IPS-18a (cell line): ENCODE measurements at regions not wholly inside any gene's neighbourhood (a gene's known extent, or its start where the extent isn't known, plus 50 kb on each side); places are given as distances from the start of the nearest gene placed in this dataset.
A peak's percentile ranks its signal among the peaks of the same experiment; 100 is the strongest.

Experiments
- H3K27ac ChIP-seq: one replicate; pipeline ENCODE4 v1.5.1; 2013; ENCODE audit warnings: low read length
- H3K27me3 ChIP-seq: one replicate; pipeline ENCODE4 v1.6.1; 2013; ENCODE audit warnings: mild to moderate bottlenecking, low read length; ENCODE audit not compliant: control insufficient read depth, insufficient read depth
- H3K36me3 ChIP-seq: one replicate; pipeline ENCODE4 v1.6.1; 2013; ENCODE audit warnings: low read depth, low read length; ENCODE audit not compliant: control insufficient read depth
- H3K4me1 ChIP-seq: one replicate; pipeline ENCODE4 v1.6.1; 2013; ENCODE audit warnings: low read depth, low read length; ENCODE audit not compliant: control insufficient read depth
- H3K4me3 ChIP-seq: one replicate; pipeline ENCODE4 v1.5.1; 2013; ENCODE audit warnings: low read length
- H3K9ac ChIP-seq: one replicate; pipeline ENCODE4 v1.6.1; 2013; ENCODE audit warnings: mild to moderate bottlenecking, low read length, moderate library complexity
- H3K9me3 ChIP-seq: one replicate; pipeline ENCODE4 v1.6.1; 2013; ENCODE audit warnings: low read depth, low read length; ENCODE audit not compliant: control insufficient read depth

- H3K27ac ChIP-seq, result no peak overlapping the region
- H3K4me3 ChIP-seq, result no peak overlapping the region
- H3K27me3 ChIP-seq, result no peaks in the 10 kb centered on the region
- no peaks in the 10 kb centered on the region for H3K36me3 ChIP-seq
- no peaks in the 10 kb centered on the region for H3K9me3 ChIP-seq
- no peak overlapping the region for H3K9ac ChIP-seq
- H3K4me1 ChIP-seq, result peaks cover 23% of the 10 kb centered on the region
Measured at GRCh38 chr14:71582705-71583104, 349.5 kb upstream of the RGS6 start.

DNA sequence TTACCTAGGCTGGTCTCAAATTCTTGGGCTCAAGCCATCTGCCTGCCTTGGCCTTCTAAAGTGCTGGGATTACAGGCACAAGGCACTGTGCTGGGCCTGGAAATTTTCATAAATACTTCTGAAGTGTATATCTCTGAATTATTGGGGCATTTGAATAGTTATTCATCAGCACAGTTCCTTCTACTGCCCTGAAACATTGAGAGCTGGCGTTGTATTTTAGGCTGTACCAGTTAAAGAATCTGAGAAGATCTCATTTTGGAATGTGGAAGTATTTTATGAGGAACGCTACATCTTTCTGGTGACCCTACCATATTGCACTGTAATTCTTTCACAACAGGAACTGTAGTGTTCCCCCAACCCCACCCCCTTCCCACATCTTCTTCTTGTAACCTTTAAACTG is 349.0 kb upstream of the RGS6 start:
- no peak overlapping the region for H3K4me3 ChIP-seq
- H3K27ac ChIP-seq, result no peak overlapping the region
- peaks cover 23% of the 10 kb centered on the region for H3K4me1 ChIP-seq
- H3K27me3 ChIP-seq, result no peaks in the 10 kb centered on the region
- no peaks in the 10 kb centered on the region for H3K9me3 ChIP-seq
- no peak overlapping the region for H3K9ac ChIP-seq
- H3K36me3 ChIP-seq, result no peaks in the 10 kb centered on the region

DNA sequence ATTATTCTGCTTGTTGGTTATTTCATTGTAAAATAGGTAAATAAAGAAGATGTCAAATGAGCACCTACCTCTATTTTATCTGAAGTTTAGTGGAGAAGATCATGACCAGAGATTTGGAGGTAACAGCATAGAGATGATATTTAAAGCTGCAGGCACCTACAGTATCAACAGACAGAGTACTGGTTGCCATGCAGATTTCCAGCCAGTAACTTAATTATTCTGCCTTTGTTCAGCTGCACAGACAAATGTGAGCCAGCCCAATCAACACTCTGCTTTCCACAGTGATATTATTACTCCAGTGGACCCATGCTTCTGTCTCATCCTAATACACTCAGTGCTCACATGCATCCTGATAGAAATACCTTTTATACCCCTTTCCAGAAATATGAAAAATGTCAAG is 348.5 kb upstream of the RGS6 start:
- peaks cover 23% of the 10 kb centered on the region for H3K4me1 ChIP-seq
- H3K27ac ChIP-seq, result no peak overlapping the region
- no peaks in the 10 kb centered on the region for H3K27me3 ChIP-seq
- H3K9ac ChIP-seq, result no peak overlapping the region
- H3K9me3 ChIP-seq, result no peaks in the 10 kb centered on the region
- H3K4me3 ChIP-seq, result no peak overlapping the region
- H3K36me3 ChIP-seq, result no peaks in the 10 kb centered on the region

DNA sequence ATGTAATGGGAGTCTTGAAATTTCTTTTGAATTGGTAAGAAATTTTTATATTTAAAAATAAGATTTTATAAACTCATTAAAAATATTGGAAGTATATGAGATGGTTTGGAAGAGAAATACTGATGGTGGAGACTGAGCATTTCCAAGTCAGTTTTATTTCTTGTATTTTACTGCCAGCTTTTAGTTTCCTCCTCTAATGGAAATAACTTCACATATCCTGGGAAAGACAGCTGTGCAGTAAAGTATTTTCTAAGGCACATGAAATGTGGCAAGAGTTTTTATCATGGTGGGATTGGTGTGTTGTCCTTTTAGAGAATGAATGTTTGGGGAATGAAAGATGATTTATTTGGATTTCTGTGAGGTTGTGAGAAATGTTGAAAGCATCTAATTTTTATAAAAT is 346.9 kb upstream of the RGS6 start:
- no peaks in the 10 kb centered on the region for H3K36me3 ChIP-seq
- H3K9me3 ChIP-seq, result no peaks in the 10 kb centered on the region
- no peak overlapping the region for H3K4me3 ChIP-seq
- H3K27me3 ChIP-seq, result no peaks in the 10 kb centered on the region
- peaks cover 23% of the 10 kb centered on the region for H3K4me1 ChIP-seq
- no peak overlapping the region for H3K27ac ChIP-seq
- no peak overlapping the region for H3K9ac ChIP-seq

- no peak overlapping the region for H3K27ac ChIP-seq
- no peaks in the 10 kb centered on the region for H3K27me3 ChIP-seq
- H3K36me3 ChIP-seq, result no peaks in the 10 kb centered on the region
- no peaks in the 10 kb centered on the region for H3K9me3 ChIP-seq
- H3K9ac ChIP-seq, result no peak overlapping the region
- peak overlapping the region; percentile 33 for H3K4me3 ChIP-seq
- H3K4me1 ChIP-seq, result peaks cover 23% of the 10 kb centered on the region
Measured at GRCh38 chr14:71586131-71586897, 345.9 kb upstream of the RGS6 start.

- no peaks in the 10 kb centered on the region for H3K9me3 ChIP-seq
- H3K9ac ChIP-seq, result no peak overlapping the region
- no peak overlapping the region for H3K27ac ChIP-seq
- peaks cover 23% of the 10 kb centered on the region for H3K4me1 ChIP-seq
- H3K36me3 ChIP-seq, result no peaks in the 10 kb centered on the region
- H3K27me3 ChIP-seq, result no peaks in the 10 kb centered on the region
- H3K4me3 ChIP-seq, result no peak overlapping the region
Measured at GRCh38 chr14:71588028-71588427, 344.2 kb upstream of the RGS6 start.

GRCh38 chr14:71588576-71589215 is 343.5 kb upstream of the RGS6 start:
- no peaks in the 10 kb centered on the region for H3K36me3 ChIP-seq
- no peak overlapping the region for H3K9ac ChIP-seq
- H3K4me3 ChIP-seq, result no peak overlapping the region
- H3K27me3 ChIP-seq, result no peaks in the 10 kb centered on the region
- H3K27ac ChIP-seq, result no peak overlapping the region
- H3K9me3 ChIP-seq, result no peaks in the 10 kb centered on the region
- peaks cover 23% of the 10 kb centered on the region for H3K4me1 ChIP-seq

DNA sequence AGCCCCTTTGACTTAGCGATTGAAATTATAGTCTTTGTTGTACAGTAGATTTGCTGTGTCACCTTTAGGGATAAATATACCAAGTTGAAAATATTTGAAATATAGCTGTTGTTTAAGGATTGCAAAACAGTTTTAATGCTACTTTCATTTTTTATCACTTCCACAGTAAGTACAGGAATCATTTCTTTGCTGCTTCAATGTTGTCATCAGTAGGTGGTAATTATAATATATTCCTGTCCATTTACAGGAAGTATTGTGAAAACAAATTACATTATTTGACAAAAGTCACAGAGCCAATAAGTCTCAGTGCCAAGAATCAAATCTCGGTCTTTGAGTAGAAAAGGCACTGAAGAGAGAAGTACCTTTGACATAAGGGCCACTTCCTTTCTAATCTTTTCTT is 342.6 kb upstream of the RGS6 start:
- Histone ChIP-seq H3K9me3 (no peaks in the 10 kb centered on the region), H3K27ac (no peak overlapping the region), H3K4me3 (no peak overlapping the region), H3K27me3 (no peaks in the 10 kb centered on the region), H3K4me1 (peaks cover 14% of the 10 kb centered on the region), H3K9ac (no peak overlapping the region), H3K36me3 (no peaks in the 10 kb centered on the region)

DNA sequence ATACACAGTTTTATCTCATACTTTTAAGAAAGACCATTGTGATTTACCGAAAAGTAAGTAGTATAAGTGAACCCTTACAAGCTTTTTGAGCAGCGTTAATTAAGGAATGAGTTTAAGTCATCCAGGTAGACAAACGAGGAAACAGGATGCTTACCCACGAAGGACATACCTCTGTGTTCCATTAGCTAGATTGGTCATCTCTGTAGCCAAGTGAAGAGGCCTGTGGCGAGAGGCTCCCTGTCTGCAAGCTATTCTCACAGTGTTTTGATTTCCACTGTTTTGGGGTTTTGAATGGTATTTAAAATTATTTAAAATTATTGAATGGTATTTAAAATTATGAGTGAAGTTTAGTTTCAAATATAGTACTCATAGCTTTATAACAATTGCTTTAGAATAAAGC is 342.1 kb upstream of the RGS6 start:
- H3K27ac ChIP-seq, result no peak overlapping the region
- H3K4me3 ChIP-seq, result no peak overlapping the region
- no peaks in the 10 kb centered on the region for H3K36me3 ChIP-seq
- H3K9me3 ChIP-seq, result no peaks in the 10 kb centered on the region
- H3K9ac ChIP-seq, result no peak overlapping the region
- H3K27me3 ChIP-seq, result no peaks in the 10 kb centered on the region
- H3K4me1 ChIP-seq, result peaks cover 14% of the 10 kb centered on the region

GRCh38 chr14:71591231-71591630 is 341.0 kb upstream of the RGS6 start:
- no peak overlapping the region for H3K9ac ChIP-seq
- H3K9me3 ChIP-seq, result no peaks in the 10 kb centered on the region
- H3K4me1 ChIP-seq, result peaks cover 5% of the 10 kb centered on the region

DNA sequence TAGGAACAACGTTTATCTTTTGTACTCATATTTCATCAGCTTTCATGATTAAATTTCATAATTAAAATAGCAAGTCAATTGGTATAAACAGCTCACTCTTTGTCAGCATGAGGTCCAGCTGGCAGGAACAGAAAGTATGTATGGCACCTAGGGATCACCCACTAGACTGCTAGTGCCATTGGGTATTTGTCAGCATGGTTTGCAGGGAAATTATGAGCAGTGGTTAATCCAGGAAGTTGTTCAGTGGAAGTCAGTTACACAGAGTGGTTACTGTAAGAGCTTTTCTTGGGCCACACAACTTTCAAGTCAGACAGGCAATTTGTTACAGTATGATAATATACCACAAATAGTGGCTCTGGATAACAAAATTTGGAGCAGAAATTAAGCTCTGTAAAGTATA is 340.3 kb upstream of the RGS6 start:
- Histone ChIP-seq H3K36me3 (no peaks in the 10 kb centered on the region), H3K9ac (no peak overlapping the region), H3K4me1 (no peaks in the 10 kb centered on the region), H3K27ac (no peak overlapping the region), H3K4me3 (no peak overlapping the region), H3K9me3 (no peaks in the 10 kb centered on the region), H3K27me3 (no peaks in the 10 kb centered on the region)

More at GRCh38 chr14:71591231-71591630, 341.0 kb upstream of the RGS6 start:
- H3K36me3 ChIP-seq, result no peaks in the 10 kb centered on the region
- no peaks in the 10 kb centered on the region for H3K27me3 ChIP-seq
- no peak overlapping the region for H3K4me3 ChIP-seq
- H3K27ac ChIP-seq, result no peak overlapping the region

- no peak overlapping the region for H3K9ac ChIP-seq
- no peaks in the 10 kb centered on the region for H3K36me3 ChIP-seq
- no peaks in the 10 kb centered on the region for H3K9me3 ChIP-seq
- H3K4me3 ChIP-seq, result no peak overlapping the region
- H3K27me3 ChIP-seq, result no peaks in the 10 kb centered on the region
- H3K27ac ChIP-seq, result no peak overlapping the region
- H3K4me1 ChIP-seq, result no peaks in the 10 kb centered on the region
Measured at GRCh38 chr14:71592361-71592760, 339.9 kb upstream of the RGS6 start.
